Activated CD4-positive, alpha-beta T cell treated with anti-CD3 and anti-CD28 coated beads, Interleukin-2, amount 50 U/mL, for 4 hours (primary cell): ENCODE measurements at regions not wholly inside any gene's neighbourhood (a gene's known extent, or its start where the extent isn't known, plus 50 kb on each side); places are given as distances from the start of the nearest gene placed in this dataset.
"Not testable (repeated sequence)": the region's sequence is repeated elsewhere in the genome, so short reads cannot be mapped to it uniquely, and the experiment has no call there.

Experiments used
- DNase-seq, 2 experiments: peaks; one replicate each; pipeline ENCODE4 v3.0.0-alpha.2; 2020

GRCh38 chr6:2611092-2611491, 139.6 kb downstream of the MYLK4 start:
- no peak for DNase-seq

GRCh38 chr6:2608503-2608902, 142.2 kb downstream of the MYLK4 start:
- DNase-seq = no peak

DNA sequence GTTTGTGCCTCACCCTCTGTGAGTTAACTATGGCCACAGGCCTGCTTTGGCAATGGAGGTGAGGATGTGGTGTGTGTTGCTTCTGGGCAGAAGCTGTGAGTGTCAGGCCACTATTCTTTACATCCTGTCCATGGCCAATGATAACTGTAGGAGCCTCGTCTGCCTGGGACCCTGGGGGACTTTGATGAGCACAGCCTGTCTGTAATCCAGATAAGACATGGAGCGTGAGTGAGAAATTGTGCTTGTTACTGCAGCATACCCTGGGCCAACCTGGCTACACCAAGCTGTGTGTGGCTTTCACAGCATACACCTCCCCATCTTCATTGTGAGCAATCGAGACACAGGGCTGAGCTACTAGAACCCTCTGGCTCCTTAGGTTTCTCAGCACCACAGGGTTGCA, 150.4 kb downstream of the MYLK4 start:
- no peak for DNase-seq

GRCh38 chr6:2599817-2600216, 150.9 kb downstream of the MYLK4 start:
- no peak for DNase-seq

GRCh38 chr6:2598867-2599266, 151.9 kb downstream of the MYLK4 start:
- no peak for DNase-seq

- DNase-seq = no peak
Observed at GRCh38 chr6:2597991-2598390, 152.7 kb downstream of the MYLK4 start.

DNA sequence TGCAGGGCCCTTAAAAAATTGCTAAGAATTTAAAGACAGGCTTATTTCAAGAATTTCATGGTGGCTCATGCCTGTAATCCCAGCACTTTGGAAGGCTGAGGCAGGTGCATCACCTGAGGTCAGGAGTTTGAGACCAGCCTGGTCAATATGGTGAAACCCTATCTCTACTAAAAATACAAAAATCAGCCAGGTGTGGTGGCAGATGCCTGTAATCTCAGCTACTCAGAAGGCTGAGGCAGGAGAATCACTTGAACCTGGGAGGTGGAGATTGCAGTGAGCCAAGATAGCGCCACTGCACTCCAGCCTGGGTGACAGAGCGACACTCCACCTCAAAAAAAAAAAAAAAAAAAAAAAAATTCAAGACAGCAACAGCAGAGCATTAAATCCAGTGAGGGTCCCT, 153.3 kb downstream of the MYLK4 start:
- not testable (repeated sequence) for DNase-seq

DNA sequence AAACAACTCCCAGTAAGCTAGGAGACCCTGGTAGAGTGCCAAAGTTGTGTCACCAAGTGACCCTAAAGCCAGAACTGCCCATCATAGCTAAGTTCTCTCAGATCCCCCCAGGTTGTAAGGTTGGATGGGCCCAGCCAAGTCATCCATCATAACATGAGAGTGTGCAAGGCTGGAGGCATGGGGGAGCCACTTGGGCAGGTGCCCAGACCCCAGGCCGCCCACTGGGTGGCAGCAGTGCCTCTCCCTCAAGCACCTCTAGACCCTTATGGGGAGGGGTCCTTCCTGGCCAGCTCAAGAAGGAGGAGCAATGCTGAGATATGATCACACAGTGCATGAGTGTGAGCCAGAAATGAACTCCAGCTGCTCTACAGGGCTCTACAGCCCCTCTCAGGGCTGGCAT, 154.5 kb downstream of the MYLK4 start:
- DNase-seq = no peak

GRCh38 chr6:2594868-2595267, 155.9 kb downstream of the MYLK4 start:
- DNase-seq = no peak

DNA sequence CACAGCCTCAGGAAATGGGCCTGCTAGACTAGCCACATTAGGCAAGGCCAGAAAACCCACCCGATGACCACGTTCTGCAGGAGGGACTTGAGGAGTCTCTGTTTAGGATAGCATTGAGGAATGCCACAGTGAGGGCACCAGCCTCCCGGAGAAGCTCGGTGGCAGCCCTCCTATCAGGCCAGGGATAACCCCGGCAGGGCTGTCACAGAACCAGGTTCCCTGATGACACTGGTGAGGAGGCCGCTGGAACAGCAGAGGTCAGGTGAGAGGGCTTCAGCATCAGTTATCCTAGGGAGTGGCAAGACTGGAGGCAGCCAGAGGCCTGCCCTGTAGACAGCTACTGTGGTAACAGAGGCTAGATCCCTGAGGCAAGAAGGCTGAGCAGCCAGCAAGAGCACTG, 157.6 kb downstream of the MYLK4 start:
- no peak for DNase-seq

GRCh38 chr6:2589171-2589661, 161.5 kb downstream of the MYLK4 start:
- no peak for DNase-seq

DNA sequence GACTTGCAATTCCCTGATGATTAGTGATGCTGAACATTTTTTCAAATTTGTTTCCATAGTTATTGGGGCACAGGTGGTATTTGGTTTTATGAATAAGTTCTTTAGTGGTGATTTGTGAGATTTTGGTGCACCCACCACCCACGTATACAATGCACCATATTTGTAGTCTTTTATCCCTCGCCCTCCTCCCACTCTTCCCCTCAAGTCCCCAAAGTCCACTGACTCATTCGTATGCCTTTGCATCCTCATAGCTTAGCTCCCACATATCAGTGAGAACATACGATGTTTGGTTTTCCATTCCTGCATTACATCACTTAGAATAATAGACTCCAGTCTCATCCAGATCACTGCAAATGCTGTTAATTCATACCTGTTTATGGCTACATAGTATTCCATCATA, 167.3 kb downstream of the MYLK4 start:
- no peak for DNase-seq

- no peak for DNase-seq
Observed at GRCh38 chr6:2582268-2582667, 168.5 kb downstream of the MYLK4 start.

- no peak for DNase-seq
Observed at GRCh38 chr6:2581611-2582010, 169.1 kb downstream of the MYLK4 start.

DNA sequence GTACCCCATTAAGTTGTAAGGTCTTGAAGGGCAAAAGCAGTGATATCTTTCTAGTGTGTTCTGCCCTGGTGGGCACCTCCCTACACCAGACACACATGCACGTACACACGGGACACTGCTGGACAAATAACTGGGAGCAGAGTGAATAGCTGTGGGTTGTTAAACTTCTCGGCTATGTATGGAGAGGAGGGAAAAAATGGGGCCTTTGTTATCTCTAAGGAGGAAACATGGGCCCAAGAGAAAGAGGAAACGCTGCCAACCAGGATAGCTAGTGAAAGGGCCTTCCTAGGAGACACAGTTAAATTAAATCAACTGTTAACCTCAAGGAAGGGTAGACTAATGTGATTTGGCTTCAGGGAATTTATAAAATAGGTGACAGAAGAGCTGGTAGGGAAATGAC, 169.7 kb downstream of the MYLK4 start:
- DNase-seq = no peak

DNA sequence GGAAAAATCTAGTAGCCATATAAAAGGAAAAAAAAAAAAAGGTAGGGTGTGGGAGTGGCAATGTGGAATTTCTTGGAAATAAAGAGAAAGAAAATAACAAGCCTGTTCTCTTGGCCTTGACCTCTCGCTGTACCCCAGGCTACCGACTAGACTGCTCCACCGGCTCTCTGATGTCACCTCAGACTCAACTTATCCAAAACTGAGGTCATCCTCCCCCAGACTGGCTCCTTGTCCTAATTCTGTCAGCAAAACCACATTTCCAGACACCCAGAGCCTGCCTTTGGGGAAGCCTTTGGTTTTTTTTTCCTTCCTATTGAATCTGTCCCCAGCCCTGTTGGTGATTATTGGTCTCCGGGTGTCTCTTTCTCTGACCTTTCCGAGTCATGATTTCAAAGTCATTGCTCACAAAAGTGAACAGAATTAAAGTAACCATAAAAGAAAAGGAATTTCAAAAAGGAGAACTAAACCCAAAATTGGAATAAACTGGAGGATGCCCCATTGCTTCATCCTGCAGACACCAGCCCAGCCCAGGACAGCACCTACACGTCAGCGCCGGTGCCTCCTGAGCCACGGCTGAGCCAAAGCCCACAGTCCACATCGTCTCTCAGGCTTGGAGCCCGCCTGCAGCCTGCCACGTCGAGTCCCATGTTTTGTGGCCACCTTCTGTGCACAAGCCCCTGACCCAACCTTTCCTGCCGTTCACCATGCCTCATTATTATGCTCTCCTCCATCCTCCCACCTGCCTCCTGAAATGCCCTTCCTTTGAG, 170.7 kb downstream of the MYLK4 start:
- DNase-seq = no peak

DNA sequence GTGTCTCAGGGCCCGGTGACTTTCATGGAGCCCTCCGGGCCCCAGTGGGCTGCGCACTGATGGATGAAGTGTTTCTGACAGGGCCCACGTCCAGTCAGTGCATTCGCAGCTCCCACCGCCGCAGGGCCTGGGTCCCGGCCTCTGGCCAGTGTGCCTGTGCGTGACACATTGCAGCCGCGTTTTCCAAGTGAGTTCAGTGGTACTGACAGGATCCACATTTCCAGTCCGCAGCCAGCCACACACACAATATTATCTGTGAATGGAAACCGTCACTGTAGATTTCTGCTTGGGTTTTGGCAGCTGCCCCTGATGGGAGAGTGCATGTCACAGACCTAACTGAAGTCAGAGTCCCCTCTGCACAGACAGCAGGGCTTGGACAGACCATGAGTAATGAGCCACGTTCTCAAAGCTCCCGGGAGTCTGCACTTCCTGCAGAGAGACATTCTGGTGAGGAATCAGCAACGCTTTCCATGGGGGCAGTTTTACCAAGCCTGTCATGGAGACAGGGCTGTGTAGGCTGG, 171.4 kb downstream of the MYLK4 start:
- no peak for DNase-seq

GRCh38 chr6:2578767-2579166, 172.0 kb downstream of the MYLK4 start:
- no peak for DNase-seq

GRCh38 chr6:2576499-2576898, 174.2 kb downstream of the MYLK4 start:
- DNase-seq = no peak

GRCh38 chr6:2575236-2575635, 175.5 kb downstream of the MYLK4 start:
- DNase-seq = no peak

GRCh38 chr6:2569420-2569819, 181.3 kb downstream of the MYLK4 start:
- not testable (repeated sequence) for DNase-seq

DNA sequence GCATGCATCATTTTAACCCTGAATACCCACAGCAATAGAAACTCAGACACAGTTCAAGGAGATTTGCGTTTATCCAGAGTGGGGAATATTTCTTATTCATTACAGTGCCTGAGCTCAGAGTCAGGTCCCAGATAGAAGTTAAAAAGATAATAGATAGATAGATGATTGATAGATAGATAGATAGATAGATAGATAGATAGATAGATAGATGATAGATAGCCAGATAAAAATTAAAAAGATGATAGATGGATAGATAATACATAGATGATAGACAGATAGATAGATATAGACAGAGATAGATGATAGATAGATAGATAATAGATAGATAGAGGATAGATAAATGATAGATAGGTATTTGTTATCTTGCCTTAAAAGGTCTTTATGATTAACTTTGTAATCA, 184.7 kb downstream of the MYLK4 start:
- no peak for DNase-seq

GRCh38 chr6:2565499-2565898, 185.2 kb downstream of the MYLK4 start:
- no peak for DNase-seq

GRCh38 chr6:2563635-2564034, 187.1 kb downstream of the MYLK4 start:
- DNase-seq = no peak
